ENCODE measurements at regions not wholly inside any gene's neighbourhood (a gene's known extent, or its start where the extent isn't known, plus 50 kb on each side); places are given as distances from the start of the nearest gene placed in this dataset.

DNA sequence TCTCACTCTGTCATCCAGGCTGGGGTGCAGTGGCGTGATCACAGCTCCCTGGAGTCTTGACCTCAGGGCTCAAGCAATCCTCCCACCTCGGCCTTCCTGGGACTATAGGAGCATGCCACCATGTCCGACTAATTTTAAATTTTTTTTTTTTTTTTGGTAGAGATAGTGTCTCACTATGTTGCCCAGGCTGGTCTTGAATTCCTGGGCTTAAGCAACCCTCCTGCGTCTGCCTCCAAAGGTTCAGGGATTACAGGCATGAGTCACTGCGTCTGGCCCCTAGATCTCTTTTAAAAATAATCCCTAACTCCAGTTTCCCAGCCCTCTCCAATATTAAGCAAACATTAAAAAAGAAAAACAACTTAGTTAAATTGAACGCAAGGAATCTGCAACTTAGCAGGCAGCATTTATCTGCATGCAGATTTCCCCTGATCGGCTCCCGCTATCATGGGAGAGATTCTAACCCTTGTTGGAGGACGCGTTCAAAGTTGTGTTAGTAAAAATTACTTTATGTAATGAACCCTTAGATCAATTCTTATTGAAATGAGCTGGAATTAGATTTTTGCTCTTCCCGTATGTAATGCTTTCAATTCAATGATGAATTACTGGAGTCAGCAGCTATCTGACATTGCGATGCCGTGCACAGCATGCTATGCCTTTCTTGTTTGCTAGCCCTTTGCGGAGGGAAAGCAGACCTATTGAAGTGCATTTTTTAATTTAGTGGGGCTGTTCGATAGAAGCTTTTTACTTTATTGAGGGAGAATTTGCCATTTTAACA lies 171.7 kb downstream of the HAPSTR1 start:
- no peak overlapping the region for H3K4me3 Mint-ChIP-seq
- no peak overlapping the region for H3K27ac Mint-ChIP-seq
- H3K4me1 Mint-ChIP-seq = no peaks in the 10 kb centered on the region
- H3K36me3 Mint-ChIP-seq (ENCODE audit: low read depth) = no peaks in the 10 kb centered on the region
- no peak for TF ChIP-seq CTCF (IDR thresholded peaks at IDR 0.05; ENCODE audit: unreplicated experiment in 3 of 3)
- H3K9me3 Mint-ChIP-seq = peaks cover 5% of the 10 kb centered on the region
- H3K27me3 Mint-ChIP-seq (ENCODE audit: low read depth) = peaks cover 11% of the 10 kb centered on the region

DNA sequence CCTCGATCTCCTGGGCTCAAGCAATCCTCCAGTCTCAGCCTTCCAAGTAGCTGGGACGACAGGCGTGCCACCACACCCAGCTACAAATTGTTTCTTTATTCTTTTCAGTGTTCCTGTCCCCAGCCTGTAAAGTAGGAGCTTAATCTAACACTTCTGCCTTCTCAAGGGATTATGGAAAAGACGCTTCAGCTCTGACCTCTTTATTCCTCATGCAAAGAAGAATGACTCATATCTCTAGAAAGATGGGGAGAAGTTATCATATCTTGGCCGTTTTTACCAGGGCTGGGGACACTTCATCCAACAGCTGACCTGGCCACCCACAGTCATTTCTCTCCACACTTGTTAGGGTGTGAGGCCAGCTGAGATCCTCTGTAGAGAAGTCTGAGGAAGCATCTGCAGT lies 172.6 kb downstream of the HAPSTR1 start:
- TF ChIP-seq CTCF (IDR thresholded peaks at IDR 0.05; ENCODE audit: unreplicated experiment in 3 of 3) = no peak
- Mint-ChIP-seq H3K4me1 (no peaks in the 10 kb centered on the region), H3K27ac (no peak overlapping the region), H3K4me3 (no peak overlapping the region), H3K36me3 (ENCODE audit: low read depth) (no peaks in the 10 kb centered on the region), H3K9me3 (peaks cover 5% of the 10 kb centered on the region), H3K27me3 (ENCODE audit: low read depth) (peaks cover 4% of the 10 kb centered on the region)

GRCh38 chr16:9268446-9268845 lies 177.0 kb downstream of the HAPSTR1 start:
- Mint-ChIP-seq H3K27ac (no peak overlapping the region), H3K27me3 (ENCODE audit: low read depth) (no peaks in the 10 kb centered on the region), H3K36me3 (ENCODE audit: low read depth) (no peaks in the 10 kb centered on the region), H3K4me1 (no peaks in the 10 kb centered on the region), H3K4me3 (no peak overlapping the region), H3K9me3 (peaks cover 5% of the 10 kb centered on the region)
- no peak for TF ChIP-seq CTCF (IDR thresholded peaks at IDR 0.05; ENCODE audit: unreplicated experiment in 3 of 3)

DNA sequence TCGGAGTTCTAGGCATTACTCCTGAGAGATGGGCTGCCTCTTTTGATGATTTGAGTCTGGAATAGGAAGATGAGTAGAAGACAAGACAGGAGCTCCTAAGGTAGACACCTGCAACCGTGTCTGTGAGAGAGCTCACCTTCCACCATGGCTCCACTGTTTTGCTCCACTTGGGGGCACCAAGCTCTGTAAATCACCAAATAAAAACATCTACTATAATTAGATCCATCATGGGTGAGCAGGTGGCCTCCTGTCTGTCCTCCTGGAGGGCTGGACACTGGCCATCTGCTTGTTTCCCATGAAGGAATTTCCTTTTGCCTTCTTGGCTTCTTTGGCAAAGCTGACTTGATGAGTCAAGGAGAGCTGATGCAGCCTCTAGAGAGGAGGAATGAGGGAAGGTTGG lies 179.0 kb downstream of the HAPSTR1 start:
- no peak for TF ChIP-seq CTCF (IDR thresholded peaks at IDR 0.05; ENCODE audit: unreplicated experiment in 3 of 3)

GRCh38 chr16:9270941-9271340 lies 179.5 kb downstream of the HAPSTR1 start:
- H3K27me3 Mint-ChIP-seq (ENCODE audit: low read depth) = no peaks in the 10 kb centered on the region
- H3K9me3 Mint-ChIP-seq = peaks cover 5% of the 10 kb centered on the region
- no peak overlapping the region for H3K4me3 Mint-ChIP-seq
- no peaks in the 10 kb centered on the region for H3K4me1 Mint-ChIP-seq
- TF ChIP-seq CTCF (IDR thresholded peaks at IDR 0.05; ENCODE audit: unreplicated experiment in 3 of 3) = no peak
- H3K36me3 Mint-ChIP-seq (ENCODE audit: low read depth) = no peaks in the 10 kb centered on the region
- no peak overlapping the region for H3K27ac Mint-ChIP-seq

More for the DNA sequence above, 179.0 kb downstream of the HAPSTR1 start:
- H3K36me3 Mint-ChIP-seq (ENCODE audit: low read depth) = no peaks in the 10 kb centered on the region
- no peaks in the 10 kb centered on the region for H3K4me1 Mint-ChIP-seq
- H3K27ac Mint-ChIP-seq = no peak overlapping the region
- no peaks in the 10 kb centered on the region for H3K27me3 Mint-ChIP-seq (ENCODE audit: low read depth)
- peaks cover 5% of the 10 kb centered on the region for H3K9me3 Mint-ChIP-seq
- H3K4me3 Mint-ChIP-seq = no peak overlapping the region

DNA sequence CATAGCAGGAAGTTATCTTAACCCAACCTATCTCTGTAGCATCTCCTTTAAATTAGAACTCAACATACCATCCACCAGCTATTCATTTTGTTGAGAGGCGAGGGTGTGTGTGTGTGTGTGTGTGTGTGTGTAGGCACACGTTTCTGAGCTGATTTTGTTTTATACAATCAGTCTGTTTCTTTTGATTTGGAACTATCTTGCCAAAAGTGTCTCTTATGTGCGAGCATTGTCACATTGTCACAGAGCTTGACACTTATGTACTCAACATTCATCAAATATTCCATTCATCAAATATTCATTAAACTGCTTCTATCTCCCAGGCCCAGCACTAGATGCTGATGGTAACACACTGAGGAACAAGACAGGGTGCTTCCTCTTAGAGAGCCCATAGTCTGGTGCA lies 180.4 kb downstream of the HAPSTR1 start:
- no peaks in the 10 kb centered on the region for H3K4me1 Mint-ChIP-seq
- TF ChIP-seq CTCF (IDR thresholded peaks at IDR 0.05; ENCODE audit: unreplicated experiment in 3 of 3) = no peak
- H3K4me3 Mint-ChIP-seq = no peak overlapping the region

More for the DNA sequence above, 180.4 kb downstream of the HAPSTR1 start:
- H3K9me3 Mint-ChIP-seq = no peaks in the 10 kb centered on the region
- H3K27me3 Mint-ChIP-seq (ENCODE audit: low read depth) = no peaks in the 10 kb centered on the region
- no peaks in the 10 kb centered on the region for H3K36me3 Mint-ChIP-seq (ENCODE audit: low read depth)
- no peak overlapping the region for H3K27ac Mint-ChIP-seq
